ENCODE measurements at regions not wholly inside any gene's neighbourhood (a gene's known extent, or its start where the extent isn't known, plus 50 kb on each side); places are given as distances from the start of the nearest gene placed in this dataset.
"Not testable (repeated sequence)": the region's sequence is repeated elsewhere in the genome, so short reads cannot be mapped to it uniquely, and the experiment has no call there.

- DNase-seq (ENCODE audit: low spot score), result no peak
Measured at GRCh38 chr7:126177782-126178181, 1075.0 kb downstream of the GRM8 start.

- DNase-seq (ENCODE audit: low spot score), result no peak
Measured at GRCh38 chr7:126166645-126167044, 1086.1 kb downstream of the GRM8 start.

- no peak for DNase-seq (ENCODE audit: low spot score)
Measured at GRCh38 chr7:126163647-126164046, 1089.1 kb downstream of the GRM8 start.

- DNase-seq (ENCODE audit: low spot score), result no peak
Measured at GRCh38 chr7:126157391-126157790, 1095.3 kb downstream of the GRM8 start.

GRCh38 chr7:126150278-126150958 lies 1102.3 kb downstream of the GRM8 start:
- no peak for DNase-seq (ENCODE audit: low spot score)

- no peak for DNase-seq (ENCODE audit: low spot score)
Measured at GRCh38 chr7:126140858-126141466, 1111.8 kb downstream of the GRM8 start.

GRCh38 chr7:126119981-126120380 lies 1132.8 kb downstream of the GRM8 start:
- DNase-seq (ENCODE audit: low spot score), result no peak

- DNase-seq (ENCODE audit: low spot score), result no peak
Measured at GRCh38 chr7:126103582-126103981, 1149.2 kb downstream of the GRM8 start.

GRCh38 chr7:126083014-126083413 lies 1153.4 kb upstream of the POT1 start:
- no peak for DNase-seq (ENCODE audit: low spot score)

- no peak for DNase-seq (ENCODE audit: low spot score)
Measured at GRCh38 chr7:126079581-126079980, 1150.0 kb upstream of the POT1 start.

- DNase-seq (ENCODE audit: low spot score), result no peak
Measured at GRCh38 chr7:126079151-126079550, 1149.5 kb upstream of the POT1 start.

GRCh38 chr7:126065766-126066165 lies 1136.1 kb upstream of the POT1 start:
- no peak for DNase-seq (ENCODE audit: low spot score)

- DNase-seq (ENCODE audit: low spot score), result no peak
Measured at GRCh38 chr7:126057979-126058378, 1128.4 kb upstream of the POT1 start.

GRCh38 chr7:126056613-126057012 lies 1127.0 kb upstream of the POT1 start:
- not testable (repeated sequence) for DNase-seq (ENCODE audit: low spot score)

GRCh38 chr7:126052229-126052628 lies 1122.6 kb upstream of the POT1 start:
- DNase-seq (ENCODE audit: low spot score), result no peak

GRCh38 chr7:126044662-126045061 lies 1115.0 kb upstream of the POT1 start:
- no peak for DNase-seq (ENCODE audit: low spot score)

GRCh38 chr7:126041472-126041871 lies 1111.8 kb upstream of the POT1 start:
- no peak for DNase-seq (ENCODE audit: low spot score)

- no peak for DNase-seq (ENCODE audit: low spot score)
Measured at GRCh38 chr7:126040114-126041045, 1110.8 kb upstream of the POT1 start.

- peak; percentile 13 for DNase-seq (ENCODE audit: low spot score)
Measured at GRCh38 chr7:126026421-126027088, 1096.9 kb upstream of the POT1 start.

- no peak for DNase-seq (ENCODE audit: low spot score)
Measured at GRCh38 chr7:126022452-126022851, 1092.8 kb upstream of the POT1 start.

GRCh38 chr7:126016722-126017121 lies 1087.1 kb upstream of the POT1 start:
- DNase-seq (ENCODE audit: low spot score), result no peak

GRCh38 chr7:126005064-126005463 lies 1075.4 kb upstream of the POT1 start:
- DNase-seq (ENCODE audit: low spot score), result no peak

All from COLO829 (cell line).